Stimulated activated CD4-positive, alpha-beta T cell treated with anti-CD3 and anti-CD28 coated beads, Interleukin-4, amount 100 ng/mL, for 24 hours (primary cell): ENCODE measurements at regions not wholly inside any gene's neighbourhood (a gene's known extent, or its start where the extent isn't known, plus 50 kb on each side); places are given as distances from the start of the nearest gene placed in this dataset.
"Not testable (repeated sequence)": the region's sequence is repeated elsewhere in the genome, so short reads cannot be mapped to it uniquely, and the experiment has no call there.

Experiments used
- DNase-seq: peaks from one replicate; pipeline ENCODE4 v3.0.0-alpha.2; 2020

DNA sequence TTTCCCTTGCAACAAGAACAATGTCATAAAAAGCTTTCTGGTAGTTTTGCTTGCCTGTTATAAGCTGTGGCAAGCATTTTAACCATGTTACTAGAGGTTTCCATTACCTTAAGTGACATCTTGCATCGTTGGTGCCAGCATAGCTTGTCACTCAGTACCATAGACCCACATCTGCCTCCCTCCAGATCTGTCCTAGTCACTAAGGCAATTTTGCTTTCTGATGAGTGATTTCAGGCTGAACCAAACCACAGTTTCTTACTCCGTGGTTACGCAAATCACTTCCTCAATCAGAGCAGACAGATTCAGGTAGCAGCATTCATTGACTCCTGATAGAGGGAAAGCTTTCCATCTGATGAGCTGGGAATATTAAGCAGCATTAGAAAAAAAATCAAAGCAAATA lies 1057.5 kb upstream of the FAM98A start:
- no peak for DNase-seq

DNA sequence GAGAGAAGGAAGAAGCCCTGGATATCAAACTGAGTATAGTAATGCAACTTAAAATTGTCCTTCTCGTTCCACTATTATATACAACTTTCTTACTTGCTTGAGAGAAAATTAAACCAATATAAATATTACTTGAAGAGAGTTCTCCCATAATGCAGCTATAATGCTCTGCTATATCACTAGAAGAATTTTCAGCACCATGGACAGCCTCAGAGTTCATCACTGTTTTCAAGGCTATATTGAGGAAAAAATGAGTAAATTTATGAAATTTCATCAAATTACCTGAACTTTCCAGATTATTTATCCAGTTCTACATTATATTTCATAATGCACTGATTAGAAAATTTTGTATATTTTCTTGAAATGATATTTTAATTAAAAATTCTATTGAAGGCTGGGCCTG lies 1053.5 kb upstream of the FAM98A start:
- no peak for DNase-seq

DNA sequence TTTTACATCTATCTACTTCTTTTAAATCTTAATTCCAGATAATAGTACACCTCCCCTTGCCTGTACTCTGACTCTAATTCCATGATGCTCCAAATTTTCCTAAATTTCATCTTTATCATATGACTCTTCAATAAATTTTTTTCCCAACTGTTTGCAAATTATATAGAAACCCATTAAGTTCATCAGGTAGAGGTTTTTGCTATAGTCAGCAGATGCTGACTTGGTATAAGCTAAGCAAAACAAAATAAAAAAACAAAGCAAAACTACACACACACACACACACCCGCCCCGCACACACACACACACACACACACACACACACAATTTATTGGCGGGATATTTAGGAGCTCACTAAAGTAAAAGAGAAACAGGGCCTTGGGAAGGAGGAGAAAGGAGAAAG lies 1047.8 kb upstream of the FAM98A start:
- no peak for DNase-seq

DNA sequence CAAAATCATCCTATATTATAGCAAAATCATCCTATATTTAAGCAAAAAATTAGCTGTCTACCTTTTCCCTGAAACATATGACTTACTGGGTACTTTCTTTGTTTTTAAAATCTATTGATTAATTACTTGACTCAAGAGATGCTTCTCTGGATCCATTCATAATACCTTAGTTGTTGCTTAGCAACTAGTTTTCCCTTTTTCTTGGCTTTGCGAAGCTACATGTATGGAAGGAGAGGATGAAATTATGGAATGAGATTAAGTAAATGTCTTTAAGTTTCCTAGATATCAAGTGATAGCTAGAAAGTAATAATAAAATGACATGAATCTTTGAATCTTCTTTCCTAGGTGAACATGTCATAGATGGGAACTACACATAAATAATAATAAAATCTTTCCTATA lies 1033.2 kb upstream of the FAM98A start:
- no peak for DNase-seq

DNA sequence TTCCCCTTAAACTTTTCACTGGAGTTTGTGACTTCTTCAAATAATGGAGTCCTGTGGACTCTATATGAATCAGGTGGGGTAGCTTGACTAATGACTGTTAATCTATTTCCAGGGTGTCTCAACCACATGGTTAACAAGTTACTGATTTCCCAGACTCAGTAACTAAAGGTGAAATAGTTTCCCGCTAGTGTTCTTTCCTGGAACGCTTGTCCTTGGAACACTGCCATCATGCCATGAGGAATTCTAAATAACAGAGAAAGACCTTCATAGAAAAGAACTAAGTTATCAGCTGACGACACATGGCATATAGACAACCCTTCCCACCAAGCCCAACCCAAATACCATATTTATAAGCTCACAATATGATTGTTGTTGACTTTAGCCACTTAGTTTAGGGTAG lies 1027.9 kb upstream of the FAM98A start:
- no peak for DNase-seq

DNA sequence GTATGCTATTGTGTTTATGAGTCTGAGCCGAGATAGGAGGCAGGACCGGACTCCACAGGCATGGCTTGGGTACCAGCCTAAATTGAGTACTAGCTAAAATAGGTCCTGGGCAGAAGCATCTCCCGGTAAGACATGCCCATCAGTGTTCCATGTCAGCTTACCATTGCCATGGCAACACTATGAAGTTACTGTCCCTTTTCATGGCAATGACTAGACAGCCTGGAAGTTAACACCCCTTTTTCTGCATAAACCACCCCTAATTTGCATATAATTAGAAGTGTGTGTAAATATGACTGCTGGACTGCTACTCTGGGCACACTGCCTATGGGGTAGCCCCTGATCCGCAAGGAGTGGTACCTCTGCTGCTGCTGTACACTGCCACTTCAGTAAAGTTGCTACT lies 1005.1 kb upstream of the FAM98A start:
- DNase-seq: no peak

DNA sequence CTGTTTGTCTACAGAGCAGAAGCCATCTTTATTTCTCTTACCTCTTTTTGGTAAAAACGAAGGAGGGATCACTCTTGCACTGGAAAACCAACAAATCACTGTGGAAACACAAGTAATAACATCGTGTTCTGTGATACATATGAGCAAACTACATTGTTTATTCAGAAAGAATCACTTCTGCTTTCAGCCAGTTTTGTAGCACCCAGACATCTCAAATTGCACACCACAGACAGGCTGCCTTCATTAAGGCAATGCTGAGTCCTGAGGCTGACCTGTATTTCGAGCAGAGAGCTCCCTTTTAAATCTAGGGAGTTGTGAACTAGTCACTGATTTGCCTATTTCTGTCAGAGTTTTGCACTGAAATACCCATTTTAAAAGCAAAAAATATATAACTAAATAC lies 1003.2 kb upstream of the FAM98A start:
- no peak for DNase-seq

DNA sequence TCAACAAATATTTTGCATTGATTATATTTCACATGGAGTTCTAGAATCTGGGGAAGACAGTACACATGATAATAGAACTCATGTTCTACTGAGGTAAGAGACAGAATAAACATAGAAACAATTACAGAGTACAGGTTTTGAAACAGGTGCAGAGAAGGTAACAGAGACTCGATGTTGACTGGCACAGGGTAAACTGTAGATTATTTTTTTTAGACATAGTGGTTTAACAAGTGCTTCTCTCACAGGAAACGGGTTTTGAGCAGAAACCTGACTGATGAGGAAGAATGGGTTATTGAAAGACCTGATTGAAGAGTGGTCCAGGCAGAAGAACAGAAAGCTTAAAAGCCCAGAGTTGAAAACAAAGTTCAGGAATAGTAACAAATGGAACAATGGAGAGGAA lies 1002.5 kb upstream of the FAM98A start:
- no peak for DNase-seq

DNA sequence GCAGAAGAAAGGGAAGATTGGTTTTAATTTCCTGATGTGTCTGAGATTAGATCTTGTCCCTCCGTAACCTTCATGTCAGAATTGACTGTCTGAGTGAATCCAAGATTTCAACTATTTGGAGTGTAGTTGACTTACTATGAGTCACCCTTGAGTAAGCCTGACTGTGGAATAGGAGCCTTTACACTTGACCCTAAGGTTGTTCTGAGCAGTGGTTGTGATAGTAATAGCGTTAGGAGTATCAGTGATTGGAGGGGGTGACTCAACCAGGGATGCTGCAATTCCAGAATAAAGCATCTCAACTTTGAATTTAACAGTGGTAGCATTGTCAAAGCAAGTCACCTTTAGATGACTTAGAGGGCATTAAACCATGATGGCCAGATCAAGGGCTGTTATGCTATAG lies 979.5 kb upstream of the FAM98A start:
- DNase-seq: no peak

DNA sequence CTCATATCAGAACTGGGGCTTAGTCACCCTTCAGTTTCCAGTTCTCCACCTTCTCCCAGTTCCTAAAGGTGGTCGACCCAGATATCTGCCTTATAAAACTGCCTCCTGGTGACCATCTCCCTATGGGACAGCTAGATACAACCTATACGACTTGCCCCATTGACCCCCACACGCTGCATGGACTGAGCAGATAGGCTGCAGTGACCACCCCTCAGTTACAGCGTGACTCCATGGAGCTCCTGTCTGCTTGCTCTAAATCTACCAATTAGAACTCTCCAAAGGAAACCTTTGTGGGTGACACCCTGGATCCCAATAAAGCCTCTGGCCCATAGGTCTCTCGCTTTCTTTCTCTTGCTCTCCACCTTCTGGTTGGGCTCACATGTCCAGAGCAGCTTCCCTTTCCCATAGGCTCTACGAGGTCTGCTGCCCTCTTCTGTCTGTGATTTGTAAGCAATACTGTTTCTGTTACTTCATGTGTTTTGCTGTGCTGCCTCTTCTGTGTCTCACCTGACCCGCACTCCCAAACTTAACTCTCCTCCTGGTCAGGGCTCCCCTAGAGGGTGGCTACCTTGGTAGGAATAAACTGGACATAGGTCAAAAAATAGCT lies 971.3 kb upstream of the FAM98A start:
- no peak for DNase-seq

DNA sequence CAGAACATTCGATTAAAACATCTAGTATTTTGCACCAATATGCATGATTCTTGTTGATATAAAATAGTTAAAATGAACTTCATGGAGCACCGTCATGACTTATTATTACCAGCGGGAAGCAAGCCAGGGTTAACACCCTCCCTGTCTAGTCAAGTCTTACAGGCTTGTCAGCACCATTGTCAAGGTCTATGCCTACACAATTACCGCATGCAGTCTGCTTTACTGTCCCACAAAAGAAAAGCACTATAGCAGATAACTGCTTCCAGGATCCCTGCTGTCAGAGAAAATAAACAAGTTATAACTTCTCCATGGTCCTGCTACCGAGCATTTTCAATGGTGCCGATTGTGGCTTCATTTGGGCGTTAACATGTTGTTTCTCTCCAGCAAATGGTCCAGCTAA lies 968.0 kb upstream of the FAM98A start:
- no peak for DNase-seq

DNA sequence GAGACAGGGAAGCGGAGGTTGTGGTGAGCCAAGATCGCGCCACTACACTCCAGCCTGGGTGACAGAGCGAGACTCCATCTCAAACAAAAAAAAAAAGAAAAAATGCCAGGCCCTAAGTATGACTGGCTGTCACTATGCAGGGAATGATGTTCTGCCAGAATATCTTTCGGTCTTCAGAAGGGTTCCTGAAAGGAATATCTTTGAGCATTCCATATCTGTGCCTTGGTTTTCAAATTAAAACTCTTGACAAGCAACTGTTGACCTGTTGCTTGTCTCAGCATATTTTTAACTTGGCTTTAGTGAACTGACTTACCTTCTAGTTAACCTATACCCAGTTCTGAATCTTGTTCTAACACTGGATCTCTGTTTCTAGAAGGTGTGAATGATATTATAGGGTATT lies 953.2 kb upstream of the FAM98A start:
- no peak for DNase-seq

DNA sequence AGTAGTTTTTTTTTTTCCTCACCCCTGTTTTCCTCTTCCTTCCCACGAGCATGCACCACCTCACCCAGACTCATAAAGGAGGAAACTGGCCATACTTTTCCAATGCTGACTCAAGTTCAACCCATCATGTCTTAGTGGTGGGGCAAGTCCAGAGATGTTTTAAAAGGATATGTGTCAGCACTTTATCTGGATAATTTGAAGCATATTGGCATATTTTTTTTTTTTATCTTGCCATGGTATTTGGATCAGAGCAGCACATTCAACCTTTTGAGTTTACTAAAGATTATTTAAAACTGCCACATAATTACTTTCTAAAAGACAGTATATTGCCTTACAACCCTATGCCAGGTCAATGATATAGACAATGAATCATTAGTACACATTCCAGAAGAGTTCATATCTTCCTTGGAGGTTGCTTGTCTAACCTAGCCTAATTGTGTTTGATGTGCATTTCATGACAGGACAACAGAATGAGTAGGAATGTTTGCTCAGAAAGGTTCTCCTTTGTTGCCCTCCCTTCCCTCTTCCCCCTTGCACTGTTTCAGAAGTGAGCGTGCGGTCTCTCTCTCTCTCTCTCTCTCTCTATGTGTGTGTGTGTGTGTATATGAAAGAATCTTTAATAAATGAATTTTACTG lies 950.7 kb upstream of the FAM98A start:
- no peak for DNase-seq

DNA sequence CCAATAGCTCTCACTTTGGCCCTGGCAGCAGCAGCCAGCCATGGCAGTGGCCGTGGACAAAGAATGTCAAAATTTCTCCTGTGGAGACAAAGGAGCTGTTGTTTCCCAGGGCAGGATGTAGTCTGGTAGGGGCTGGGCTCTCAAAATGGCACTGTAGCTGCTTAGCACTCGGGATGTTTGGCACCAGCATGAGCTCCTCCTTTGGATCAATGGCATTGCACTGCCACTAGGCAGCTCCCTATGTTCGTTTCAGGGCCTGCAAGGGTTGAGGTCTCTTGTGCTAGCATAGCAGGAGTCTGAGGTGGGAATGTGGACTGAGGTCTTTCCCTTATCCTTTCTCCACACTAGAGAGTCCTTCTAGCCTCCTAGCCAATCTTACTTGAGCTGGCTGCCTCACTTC lies 948.8 kb upstream of the FAM98A start:
- DNase-seq: no peak

DNA sequence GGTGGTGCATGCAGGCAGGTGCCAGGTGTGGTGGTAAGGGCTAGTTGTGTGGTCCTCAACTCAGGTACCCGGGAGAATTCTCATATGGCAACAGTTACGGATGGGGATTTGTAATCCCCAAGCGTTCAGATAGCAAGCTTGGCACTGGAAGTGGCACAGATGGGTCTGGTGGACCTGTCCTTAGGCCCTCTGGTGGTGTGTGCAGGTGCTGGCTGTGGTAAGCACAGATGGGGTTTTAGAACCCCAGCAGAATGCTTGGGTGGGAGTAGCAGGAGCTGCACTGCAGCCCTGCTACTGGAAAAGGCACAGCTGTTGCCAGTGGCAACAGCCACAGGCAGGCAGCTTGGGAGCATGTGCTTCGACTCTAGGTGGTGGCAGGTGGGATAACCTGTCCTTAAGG lies 948.2 kb upstream of the FAM98A start:
- DNase-seq: no peak

DNA sequence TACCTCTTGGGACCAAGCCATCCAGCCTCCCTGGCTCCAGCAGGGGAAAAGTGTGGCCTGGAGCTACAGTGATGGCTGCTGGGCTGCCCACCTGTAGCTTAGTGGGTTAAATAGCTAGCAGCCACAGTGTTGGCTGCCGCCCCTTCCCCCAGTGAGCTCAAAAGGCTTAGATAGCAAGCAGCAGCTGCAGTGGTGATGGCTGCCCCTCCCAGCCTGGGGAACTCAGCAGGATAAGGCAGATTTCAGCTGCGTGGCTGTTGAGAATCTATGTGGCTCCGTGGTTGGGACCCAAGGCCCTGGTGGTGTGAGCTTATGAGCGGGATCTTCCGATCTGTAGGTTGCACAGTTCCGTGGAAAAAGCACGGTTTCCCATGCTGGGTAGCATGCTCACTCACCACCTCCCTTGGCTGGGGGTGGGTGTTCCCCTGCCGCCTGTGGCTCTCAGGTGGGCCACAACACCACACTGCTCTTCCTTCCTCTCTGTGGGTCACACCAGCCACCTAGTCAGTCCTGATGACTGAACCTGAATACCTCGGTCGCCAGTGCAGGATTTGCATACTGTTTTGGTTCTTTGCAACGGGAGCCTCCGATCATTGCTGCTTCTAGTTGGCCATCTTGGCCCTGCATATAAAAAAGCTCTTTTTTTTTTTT lies 946.5 kb upstream of the FAM98A start:
- no peak for DNase-seq

DNA sequence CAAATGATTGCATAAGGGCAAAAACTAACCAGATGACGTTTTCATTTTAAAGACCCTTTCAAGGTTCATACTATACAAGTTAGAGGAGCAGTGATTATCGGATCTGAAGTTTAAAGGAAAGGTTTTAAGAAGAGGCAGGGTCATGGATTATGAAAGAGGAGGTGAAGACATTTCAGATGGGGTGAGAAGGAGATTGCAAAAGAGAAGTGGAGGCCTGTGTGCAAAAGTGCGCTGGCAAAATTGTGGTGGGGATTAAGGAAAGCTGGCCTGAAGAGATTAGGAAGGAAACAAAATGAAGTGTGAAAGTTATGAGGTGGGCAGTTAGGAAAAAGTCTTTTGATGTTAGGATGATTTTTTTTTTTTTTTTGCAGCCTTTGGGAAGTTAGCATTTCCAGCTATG lies 935.7 kb upstream of the FAM98A start:
- no peak for DNase-seq

DNA sequence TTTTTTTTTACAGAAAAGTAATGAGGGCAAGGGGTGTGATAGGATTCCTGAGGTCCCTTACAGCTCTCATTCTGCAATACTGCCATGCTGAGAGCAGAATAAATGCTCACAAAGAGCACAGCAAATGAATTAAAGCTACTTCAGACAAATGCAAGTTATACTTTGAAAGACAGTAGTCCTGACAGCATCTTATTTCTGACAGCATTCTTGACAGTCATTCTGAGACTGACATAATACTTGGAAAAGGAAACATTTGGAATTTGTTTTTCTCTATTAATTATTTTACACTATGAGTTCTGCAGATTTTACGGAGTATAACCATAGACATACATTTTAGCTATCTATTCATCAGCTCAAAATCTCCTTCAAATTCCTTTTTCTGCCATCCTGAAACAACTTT lies 935.2 kb upstream of the FAM98A start:
- no peak for DNase-seq

DNA sequence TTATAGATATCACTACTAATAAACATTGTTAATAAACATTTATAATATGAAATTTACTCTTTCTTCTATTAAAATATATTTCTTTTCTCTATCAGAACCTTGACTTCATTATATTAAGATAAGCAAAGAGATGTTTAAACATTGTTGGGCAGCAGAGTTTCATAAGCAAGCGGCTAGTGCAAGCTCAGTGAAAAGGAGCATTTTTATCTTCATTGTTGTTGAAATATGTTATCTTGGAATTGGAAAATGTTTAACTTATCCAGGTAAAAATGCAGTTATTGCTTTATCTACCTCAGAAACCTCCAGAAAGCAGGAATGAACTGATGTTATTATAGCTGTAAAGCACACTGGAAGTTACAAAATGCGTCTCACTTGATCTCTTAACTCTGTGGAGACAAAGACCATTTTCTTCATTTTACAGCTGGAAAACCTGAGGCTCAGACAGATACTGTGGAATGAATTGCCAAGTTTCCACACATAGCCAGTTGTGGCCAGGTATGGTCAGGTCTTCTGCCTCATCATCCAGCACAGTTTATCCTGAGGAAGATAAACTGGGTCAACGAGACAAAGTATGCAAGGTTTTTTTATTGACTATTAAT lies 934.6 kb upstream of the FAM98A start:
- DNase-seq: no peak

DNA sequence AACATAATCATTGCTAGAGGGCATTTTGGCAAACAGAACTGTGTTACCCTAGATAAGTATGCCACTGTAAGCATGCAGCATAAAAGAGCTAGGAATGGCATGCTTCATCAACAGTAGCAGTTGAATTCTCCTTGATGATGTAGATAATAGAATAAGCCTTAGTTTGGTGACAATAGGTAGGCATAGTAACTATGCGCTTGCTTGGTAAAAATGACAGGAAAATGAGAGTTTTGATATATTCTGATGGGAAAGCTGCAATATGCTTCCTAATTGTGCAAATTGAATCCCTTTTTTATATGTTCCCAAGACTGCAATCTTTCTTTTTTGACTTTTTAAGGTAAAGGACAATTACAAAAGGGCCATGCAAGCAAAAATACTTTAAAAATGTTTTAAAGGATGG lies 930.9 kb upstream of the FAM98A start:
- no peak for DNase-seq

DNA sequence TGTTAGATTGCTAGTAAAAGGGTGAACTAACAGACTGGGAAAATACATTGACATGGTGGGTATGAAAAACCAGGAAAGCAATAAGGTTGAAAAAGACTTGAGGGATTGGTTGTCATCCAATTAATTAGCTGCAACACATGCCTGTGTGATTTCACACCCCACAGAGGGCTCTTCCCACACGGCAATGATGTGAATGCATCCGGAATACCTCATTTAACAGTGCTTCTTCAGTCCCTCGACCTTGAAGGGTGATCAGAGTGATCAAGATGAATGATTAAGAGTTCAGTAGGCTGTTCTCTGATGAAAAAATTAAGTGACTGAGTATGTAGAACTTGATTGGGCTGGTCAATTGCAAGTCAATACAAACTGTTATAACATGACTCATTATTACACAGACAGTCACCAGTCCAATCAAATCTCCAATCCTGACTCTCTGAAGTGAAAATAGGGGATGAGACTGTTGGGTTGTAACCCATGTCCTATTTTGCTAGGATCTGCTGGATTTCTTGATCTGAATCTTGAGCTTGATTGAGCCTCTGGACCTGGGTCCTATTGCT lies 924.9 kb upstream of the FAM98A start:
- no peak for DNase-seq

DNA sequence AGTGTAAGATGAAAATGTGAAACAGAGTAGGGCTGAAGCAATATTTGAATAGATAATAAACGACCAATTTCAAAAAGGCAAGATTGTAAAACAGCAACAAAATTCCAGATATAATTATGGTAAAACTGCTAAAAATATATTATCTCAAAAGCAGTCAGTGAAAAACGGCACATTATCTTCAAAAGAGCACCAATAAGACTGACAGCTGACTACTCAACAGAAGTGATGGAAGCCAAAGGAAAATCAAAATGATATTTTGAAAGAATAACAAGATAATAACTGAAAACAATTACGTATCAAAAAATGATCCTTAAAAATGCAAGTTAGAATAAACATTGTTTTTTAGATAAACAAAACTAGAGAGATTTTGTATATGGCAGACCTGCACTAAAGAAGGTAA lies 920.6 kb upstream of the FAM98A start:
- DNase-seq: no peak

DNA sequence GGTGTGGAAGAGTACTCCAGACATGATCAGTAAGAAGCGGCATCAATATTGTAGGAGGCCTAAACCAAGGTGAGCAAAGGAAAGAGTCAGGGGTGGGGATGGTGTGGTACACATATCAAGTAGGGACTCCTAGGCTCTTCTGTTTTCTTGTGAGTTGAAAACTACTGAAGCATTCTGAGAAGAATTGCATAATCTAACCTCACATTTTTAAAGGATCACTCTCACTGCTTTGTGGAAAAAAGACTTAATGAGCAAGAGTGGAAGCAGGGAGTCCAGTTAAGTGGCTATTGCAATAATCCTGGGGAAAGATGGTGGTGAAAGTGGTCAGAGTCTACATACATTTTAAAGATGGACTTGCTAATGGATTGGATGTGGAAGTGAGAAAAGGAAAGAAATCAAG lies 899.5 kb upstream of the FAM98A start:
- DNase-seq: no peak

DNA sequence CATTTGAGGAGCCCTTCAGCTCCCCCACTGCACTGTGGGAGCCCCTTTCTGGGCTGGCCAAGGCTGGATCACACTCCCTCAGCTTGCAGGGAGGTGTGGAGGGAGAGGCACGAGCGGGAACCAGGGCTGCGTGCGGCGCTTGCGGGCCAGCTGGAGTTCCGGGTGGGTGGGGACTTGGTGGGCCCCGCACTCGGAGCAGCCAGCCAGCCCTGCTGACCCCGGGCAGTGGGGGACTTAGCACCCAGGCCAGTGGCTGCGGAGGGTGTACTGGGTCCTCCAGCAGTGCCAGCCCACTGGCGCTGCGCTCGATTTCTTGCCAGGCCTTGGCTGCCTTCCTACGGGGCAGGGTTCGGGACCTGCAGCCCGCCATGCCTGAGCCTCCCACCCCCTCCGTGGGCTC lies 895.1 kb upstream of the FAM98A start:
- not testable (repeated sequence) for DNase-seq
